GM21381 (cell line): ENCODE measurements at regions not wholly inside any gene's neighbourhood (a gene's known extent, or its start where the extent isn't known, plus 50 kb on each side); places are given as distances from the start of the nearest gene placed in this dataset.
"Not testable (repeated sequence)": the region's sequence is repeated elsewhere in the genome, so short reads cannot be mapped to it uniquely, and the experiment has no call there.

Source experiments
- ATAC-seq: cut with Tn5 transposase; IDR thresholded peaks from one replicate; pipeline ENCODE4 v1.9.1; 2021; ENCODE audit warnings: mild to moderate bottlenecking, moderate library complexity; ENCODE audit not compliant: unreplicated experiment

- ATAC-seq, result no peak
Observed at GRCh38 chr9:115766370-115766955, 387.1 kb upstream of the PAPPA start.

DNA sequence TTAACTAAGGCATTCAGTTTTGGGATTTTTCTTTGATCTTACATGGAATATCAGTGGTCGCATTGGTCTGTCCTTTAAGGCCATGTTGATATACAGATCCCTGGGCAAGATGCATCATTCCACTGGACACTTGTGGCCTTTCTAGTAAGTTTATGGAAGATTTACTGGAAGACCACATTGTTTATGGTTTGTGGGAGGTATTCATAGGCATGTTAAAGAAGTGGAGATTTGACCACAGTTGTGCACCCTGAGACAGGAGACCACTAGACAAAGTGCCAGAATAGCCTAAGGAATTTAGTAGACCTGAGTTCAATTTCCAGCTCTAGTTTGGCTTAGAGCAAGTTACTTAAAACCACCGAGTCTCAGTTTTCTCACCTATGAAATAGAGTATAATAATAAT is 383.1 kb upstream of the PAPPA start:
- ATAC-seq, result no peak

GRCh38 chr9:115775659-115776058 is 377.9 kb upstream of the PAPPA start:
- ATAC-seq, result no peak

DNA sequence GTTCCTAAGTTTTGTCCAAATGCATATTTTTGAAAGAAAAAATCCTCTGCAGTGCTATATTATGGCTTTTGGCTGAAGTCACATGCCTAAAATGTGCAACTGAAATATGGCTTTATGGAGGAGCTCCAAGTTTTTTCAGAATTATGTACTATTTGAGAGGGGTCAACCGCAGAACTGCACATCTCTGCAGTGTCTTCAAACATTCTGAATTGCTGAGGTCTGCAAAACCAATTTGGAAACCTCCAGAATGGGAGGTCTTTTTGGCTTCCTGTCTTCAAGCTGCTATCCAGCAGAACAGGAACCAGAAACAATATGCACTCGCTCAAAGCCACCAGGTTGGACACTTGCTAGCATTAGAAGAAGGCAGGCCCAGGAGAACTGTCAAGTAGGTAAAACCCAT is 376.0 kb upstream of the PAPPA start:
- no peak for ATAC-seq

DNA sequence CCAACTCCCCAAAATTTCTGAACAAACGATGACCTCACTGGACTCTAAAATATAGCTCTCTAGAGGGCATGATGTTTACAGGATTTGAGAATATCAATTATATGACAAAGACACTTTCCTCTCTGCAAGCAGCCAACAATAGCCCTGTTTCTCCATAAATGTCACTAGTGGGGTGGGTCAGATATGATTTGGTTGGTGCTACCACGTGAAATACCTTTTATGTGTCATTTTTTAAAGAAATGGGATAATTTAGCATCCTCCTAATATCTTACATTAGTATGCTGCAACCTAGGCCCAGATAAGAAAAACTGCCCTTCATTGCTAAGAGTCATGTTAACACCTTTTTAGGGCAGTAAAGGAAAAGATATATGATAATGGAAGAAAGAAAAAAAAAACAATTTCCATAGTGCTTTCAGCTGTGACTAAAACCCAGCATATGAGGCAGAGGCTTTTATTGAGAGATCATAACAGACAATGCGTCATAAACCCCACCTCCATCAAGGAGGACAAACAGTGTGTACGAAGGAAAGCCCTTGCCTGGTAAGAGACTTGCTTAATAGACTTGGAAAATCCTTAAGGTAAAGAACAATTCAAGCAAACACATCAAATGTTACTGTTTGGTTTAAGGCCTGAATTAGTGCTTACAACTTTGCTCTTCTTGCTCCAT is 372.4 kb upstream of the PAPPA start:
- ATAC-seq, result no peak

DNA sequence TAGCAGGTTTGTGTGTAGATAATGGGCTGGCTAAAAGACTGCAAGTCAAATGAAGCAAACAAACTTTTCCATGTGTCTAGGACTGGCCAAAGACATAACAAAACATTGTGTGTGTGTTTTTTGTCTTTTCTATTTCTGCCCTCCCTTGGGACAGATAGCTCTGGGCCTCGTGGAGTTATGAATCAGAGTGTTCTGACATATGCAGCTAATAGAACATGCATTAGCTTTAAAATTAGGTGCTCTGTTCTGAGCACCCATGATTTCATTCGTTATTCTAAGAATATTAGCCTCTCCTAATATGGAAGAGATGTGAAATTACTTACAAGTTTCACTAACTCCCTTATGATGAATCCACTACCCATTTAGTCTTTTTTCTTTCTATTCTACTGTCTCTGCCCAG is 367.3 kb upstream of the PAPPA start:
- ATAC-seq, result no peak

DNA sequence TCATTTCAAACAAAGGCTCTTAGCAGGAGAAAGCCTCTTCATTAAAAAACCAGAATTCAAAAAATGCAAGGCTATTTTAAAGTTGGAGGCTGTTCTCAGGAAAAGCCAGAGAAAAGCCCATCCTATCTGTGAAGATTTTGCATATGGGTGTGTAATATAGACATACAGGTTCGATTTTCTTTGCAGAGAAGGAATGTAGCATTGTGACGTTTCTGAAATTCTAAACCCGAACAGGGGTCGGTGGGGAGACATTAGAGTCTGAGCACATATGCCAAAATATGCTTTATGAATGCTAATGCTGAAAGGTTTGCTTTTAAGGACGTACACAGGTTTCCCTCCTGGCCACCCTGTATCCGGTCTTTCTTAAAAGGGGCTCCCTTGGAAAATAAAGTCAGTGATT is 363.1 kb upstream of the PAPPA start:
- no peak for ATAC-seq

DNA sequence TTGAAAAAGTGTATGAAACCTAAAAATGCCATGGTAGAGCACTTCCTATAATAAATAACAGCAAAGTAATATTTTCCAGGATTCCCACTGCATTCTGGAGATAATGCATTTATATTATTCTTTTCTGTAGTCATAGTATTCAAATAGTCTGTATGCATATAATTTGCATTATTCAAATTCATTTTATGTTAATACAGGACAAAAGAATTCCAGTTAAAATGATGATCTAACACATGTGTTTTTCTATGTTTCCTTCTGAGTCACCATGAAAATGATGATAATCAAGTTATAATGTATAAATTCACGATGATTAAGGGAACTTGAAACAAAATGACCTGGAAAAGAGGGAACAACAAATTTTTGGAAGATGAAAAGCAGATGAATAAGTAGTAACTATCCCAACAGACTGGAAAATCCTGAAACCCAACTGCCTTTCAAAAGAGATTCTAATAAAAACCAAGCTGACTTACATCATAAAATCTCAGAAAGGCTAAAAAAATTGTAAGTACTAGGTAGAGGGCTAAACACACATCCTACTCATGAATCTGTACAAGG is 358.6 kb upstream of the PAPPA start:
- no peak for ATAC-seq

GRCh38 chr9:115799734-115800133 is 353.9 kb upstream of the PAPPA start:
- ATAC-seq, result no peak

GRCh38 chr9:115804206-115804605 is 349.4 kb upstream of the PAPPA start:
- ATAC-seq, result no peak

DNA sequence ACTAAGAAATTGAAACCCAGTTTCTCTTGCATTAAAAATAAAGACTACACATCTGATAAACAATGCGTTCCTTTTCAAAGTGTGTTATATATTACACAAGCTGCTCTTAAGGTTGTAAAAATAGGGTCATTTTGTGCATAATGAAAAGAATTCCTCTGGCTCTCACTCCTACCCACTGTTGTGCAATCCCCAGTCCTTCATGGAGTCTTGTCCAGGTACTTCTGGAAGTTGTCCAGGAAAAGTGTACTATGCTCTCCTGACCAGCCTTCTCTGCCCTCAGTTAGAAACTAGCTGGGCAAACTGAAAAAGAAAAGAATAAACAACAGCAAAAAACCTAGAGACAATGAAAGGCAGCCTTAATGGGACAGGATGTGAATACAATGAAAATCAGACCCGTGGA is 345.5 kb upstream of the PAPPA start:
- ATAC-seq, result no peak

DNA sequence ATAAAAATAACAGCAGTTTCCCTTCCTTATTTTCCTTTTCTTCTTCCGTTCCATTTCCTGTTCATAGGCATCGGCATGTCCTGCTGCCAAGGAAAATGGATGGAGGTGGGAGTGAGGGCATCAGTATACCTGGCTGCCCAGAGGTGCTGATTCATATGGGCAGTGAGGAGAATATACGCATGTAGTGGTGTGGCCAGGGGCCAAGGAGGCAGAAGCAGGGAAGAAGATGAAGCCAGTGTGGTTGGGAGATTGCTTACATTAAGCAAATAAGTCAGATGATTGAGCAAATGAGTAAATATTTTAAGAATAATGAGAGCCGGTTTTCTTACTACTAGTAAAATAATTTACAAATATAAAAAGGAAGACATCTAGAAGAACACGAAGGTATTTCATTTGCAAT is 344.9 kb upstream of the PAPPA start:
- ATAC-seq, result no peak

- no peak for ATAC-seq
Observed at GRCh38 chr9:115810166-115810565, 343.4 kb upstream of the PAPPA start.

DNA sequence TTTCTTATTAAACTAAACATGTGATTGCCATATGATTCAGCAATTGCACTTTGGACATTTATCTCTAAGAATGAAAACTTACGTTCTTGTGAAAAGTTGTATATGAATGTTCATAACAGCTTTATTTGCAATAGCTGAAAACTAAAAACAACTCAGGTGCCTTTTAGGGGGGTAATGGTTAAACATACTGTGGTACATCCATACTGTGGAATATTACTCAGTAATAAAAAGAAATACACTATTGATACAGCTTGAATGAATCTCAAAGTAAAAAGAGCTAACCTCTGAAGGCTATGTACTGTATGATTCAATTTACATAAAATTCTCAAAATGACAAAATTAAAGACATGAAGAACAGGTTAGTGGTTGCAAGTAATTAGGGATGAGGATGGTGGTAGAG is 339.5 kb upstream of the PAPPA start:
- no peak for ATAC-seq

DNA sequence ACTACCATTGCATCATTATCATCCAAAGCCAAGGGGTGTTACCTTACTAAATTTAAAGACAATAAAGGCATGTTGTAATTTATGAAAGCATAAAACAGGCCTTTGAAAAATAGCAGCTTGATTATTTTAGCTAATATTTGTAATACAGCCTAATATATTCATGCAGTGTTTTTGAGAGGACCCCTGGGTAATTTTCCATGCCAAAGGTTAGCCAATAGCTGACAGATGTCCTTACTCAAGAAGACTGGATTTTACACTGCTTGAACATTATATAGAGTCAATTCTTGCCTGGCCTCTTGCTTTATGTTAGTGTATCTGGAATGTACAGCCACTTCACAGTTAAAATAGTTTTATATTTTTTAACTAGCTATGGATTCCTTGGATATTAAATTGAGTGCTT is 337.8 kb upstream of the PAPPA start:
- no peak for ATAC-seq

GRCh38 chr9:115818651-115819050 is 334.9 kb upstream of the PAPPA start:
- not testable (repeated sequence) for ATAC-seq

DNA sequence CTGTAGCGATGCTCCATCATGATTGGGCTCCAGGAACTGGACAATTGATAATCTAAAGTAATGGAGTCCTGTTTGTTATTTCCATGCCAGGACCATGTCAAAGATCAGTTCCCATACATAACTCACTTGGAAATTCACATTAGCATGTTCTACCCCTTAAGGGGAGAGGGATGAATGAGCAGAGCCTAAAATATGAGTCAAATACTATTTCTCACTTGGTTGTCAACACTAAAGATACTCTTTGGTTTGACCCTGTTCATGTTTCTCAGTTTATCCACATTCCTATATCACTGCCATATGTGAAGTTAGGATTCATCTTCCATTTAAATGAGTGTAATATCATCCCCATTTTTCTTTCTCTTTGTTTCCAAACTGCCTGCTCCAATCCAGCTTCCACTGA is 321.6 kb upstream of the PAPPA start:
- ATAC-seq, result no peak

DNA sequence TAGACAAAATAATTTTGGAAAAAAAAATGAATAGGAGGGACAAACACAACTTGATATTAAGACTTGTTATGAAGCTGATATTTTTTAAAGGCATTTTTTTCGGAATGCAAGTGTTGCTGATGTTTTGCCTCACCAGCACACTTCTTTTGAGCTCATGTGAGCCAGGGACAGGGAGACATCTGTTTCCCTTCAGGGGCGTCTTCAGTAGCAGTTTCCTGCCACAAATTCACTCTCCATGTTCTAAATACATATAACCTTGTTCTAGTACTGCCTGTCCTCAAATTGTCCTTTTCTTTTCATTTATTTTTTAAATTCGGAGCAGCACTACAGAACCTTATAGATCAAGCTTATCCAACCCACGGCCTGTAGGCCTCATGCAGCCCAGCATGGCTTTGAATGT is 316.0 kb upstream of the PAPPA start:
- no peak for ATAC-seq

DNA sequence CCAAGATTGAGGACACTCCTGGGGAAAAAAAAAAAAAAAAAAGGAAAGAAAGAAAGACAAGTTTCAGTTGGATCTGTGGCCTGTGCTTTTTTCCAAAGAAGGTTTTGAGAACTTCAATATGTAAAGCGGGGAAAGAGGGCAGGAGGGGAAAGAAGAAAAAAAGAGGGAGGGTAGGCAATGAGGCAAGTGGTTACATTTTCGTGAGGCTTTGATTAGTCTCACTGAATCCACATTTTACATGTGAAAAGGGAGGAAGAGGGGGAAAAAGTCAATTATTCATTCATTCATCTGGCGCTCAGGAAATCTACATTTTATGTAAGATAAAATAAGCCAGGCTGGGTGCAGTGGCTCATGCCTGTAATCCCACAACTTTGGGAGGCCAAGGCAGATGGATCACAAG is 315.2 kb upstream of the PAPPA start:
- ATAC-seq, result no peak

GRCh38 chr9:115844433-115844832 is 309.2 kb upstream of the PAPPA start:
- ATAC-seq, result not testable (repeated sequence)

- no peak for ATAC-seq
Observed at GRCh38 chr9:115845648-115846312, 307.8 kb upstream of the PAPPA start.

GRCh38 chr9:115847216-115847615 is 306.4 kb upstream of the PAPPA start:
- no peak for ATAC-seq
